ENCODE measurements at regions not wholly inside any gene's neighbourhood (a gene's known extent, or its start where the extent isn't known, plus 50 kb on each side); places are given as distances from the start of the nearest gene placed in this dataset.

DNA sequence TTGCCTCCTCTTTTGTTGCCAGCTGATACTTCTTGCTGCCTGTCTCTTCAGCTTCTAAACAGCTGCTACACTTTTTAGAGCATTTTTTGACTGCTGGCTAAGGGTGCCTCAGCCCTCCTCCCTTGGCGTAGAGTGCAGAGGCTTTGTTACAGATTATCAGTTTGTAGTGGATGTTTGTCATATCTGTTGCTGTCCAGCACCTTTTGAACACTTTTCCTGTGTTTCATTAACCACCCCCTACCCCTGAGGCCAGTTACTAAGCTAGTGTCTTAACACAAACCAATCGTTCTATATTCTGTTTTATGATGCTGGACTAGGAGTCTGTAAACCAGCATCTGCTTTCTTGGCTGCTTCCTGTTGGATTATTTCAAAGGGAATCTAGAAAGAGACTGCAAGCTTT lies 441.5 kb downstream of the DNAH5 start:
- H3K4me3 ChIP-seq (replicated peaks; ENCODE audit: insufficient read depth, low read length): no peak overlapping the region
- no peaks in the 10 kb centered on the region for H3K27me3 ChIP-seq (ENCODE audit: insufficient read depth, poor library complexity, severe bottlenecking)
- no peak for TF ChIP-seq SPI1 (IDR thresholded peaks at IDR 0.05; ENCODE audit: borderline replicate concordance, low read depth)
- TF ChIP-seq, protein P1, sequence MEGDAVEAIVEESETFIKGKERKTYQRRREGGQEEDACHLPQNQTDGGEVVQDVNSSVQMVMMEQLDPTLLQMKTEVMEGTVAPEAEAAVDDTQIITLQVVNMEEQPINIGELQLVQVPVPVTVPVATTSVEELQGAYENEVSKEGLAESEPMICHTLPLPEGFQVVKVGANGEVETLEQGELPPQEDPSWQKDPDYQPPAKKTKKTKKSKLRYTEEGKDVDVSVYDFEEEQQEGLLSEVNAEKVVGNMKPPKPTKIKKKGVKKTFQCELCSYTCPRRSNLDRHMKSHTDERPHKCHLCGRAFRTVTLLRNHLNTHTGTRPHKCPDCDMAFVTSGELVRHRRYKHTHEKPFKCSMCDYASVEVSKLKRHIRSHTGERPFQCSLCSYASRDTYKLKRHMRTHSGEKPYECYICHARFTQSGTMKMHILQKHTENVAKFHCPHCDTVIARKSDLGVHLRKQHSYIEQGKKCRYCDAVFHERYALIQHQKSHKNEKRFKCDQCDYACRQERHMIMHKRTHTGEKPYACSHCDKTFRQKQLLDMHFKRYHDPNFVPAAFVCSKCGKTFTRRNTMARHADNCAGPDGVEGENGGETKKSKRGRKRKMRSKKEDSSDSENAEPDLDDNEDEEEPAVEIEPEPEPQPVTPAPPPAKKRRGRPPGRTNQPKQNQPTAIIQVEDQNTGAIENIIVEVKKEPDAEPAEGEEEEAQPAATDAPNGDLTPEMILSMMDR (IDR thresholded peaks at IDR 0.05; ENCODE audit: insufficient read depth, low read length): no peak
- TF ChIP-seq, protein P2, sequence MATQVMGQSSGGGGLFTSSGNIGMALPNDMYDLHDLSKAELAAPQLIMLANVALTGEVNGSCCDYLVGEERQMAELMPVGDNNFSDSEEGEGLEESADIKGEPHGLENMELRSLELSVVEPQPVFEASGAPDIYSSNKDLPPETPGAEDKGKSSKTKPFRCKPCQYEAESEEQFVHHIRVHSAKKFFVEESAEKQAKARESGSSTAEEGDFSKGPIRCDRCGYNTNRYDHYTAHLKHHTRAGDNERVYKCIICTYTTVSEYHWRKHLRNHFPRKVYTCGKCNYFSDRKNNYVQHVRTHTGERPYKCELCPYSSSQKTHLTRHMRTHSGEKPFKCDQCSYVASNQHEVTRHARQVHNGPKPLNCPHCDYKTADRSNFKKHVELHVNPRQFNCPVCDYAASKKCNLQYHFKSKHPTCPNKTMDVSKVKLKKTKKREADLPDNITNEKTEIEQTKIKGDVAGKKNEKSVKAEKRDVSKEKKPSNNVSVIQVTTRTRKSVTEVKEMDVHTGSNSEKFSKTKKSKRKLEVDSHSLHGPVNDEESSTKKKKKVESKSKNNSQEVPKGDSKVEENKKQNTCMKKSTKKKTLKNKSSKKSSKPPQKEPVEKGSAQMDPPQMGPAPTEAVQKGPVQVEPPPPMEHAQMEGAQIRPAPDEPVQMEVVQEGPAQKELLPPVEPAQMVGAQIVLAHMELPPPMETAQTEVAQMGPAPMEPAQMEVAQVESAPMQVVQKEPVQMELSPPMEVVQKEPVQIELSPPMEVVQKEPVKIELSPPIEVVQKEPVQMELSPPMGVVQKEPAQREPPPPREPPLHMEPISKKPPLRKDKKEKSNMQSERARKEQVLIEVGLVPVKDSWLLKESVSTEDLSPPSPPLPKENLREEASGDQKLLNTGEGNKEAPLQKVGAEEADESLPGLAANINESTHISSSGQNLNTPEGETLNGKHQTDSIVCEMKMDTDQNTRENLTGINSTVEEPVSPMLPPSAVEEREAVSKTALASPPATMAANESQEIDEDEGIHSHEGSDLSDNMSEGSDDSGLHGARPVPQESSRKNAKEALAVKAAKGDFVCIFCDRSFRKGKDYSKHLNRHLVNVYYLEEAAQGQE (IDR thresholded peaks at IDR 0.05; ENCODE audit: insufficient replicate concordance, low read depth): no peak
- DNase-seq (ENCODE audit: low read depth in 1 of 2, low spot score in 1 of 2): no peak
- no peak overlapping the region for H3K27ac ChIP-seq (replicated peaks)

DNA sequence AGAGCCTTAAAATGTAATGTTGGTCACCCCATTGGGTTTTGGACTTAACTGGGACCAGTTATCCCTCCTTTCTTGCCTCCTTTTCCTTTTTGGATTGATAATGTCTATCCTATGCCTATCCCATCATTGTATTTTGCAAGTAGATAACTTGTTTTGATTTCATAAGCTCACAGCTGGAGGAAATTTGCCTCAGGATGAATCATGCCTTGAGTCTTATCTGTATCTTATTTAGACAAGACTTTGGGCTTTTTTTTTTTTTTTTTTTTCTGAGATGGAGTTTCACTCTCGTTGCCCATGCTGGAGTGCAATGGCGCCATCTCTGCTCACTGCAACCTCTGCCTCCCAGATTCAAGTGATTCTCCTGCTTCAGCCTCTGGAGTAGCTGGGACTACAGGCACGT lies 443.3 kb downstream of the DNAH5 start:
- no peaks in the 10 kb centered on the region for H3K27me3 ChIP-seq (ENCODE audit: insufficient read depth, poor library complexity, severe bottlenecking)
- no peak overlapping the region for H3K4me3 ChIP-seq (replicated peaks; ENCODE audit: insufficient read depth, low read length)
- no peak for TF ChIP-seq GABPA (IDR thresholded peaks at IDR 0.05; ENCODE audit: low read depth)
- TF ChIP-seq, protein P2 (IDR thresholded peaks at IDR 0.05; ENCODE audit: insufficient replicate concordance, low read depth): no peak
- no peak for TF ChIP-seq POLR2AphosphoS5 (IDR thresholded peaks at IDR 0.05; ENCODE audit: low read depth)
- DNase-seq (ENCODE audit: low read depth in 1 of 2, low spot score in 1 of 2): no peak
- no peak overlapping the region for H3K27ac ChIP-seq (replicated peaks)

DNA sequence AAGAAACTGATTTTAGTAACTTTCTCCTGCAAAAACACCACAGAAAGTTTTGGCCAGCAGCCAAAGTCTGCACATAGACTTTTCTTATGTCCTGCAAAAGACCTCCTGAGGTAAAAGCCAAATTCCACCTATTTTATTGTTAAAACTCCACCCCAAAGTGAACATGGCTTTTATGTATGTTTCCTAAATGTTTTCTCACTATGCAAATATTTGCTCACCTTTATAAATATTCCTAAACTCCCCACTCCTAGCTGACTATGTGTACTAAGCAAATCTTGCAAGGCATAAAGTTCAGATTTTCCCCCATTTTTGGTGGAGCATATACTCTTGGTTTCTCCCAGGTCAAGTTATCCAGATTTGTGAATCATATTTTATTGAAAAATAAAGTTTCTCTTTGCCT lies 446.2 kb downstream of the DNAH5 start:
- DNase-seq (ENCODE audit: low read depth in 1 of 2, low spot score in 1 of 2): no peak
- Histone ChIP-seq H3K4me3 (replicated peaks; ENCODE audit: insufficient read depth, low read length) (no peak overlapping the region), H3K27ac (replicated peaks) (no peak overlapping the region), H3K27me3 (ENCODE audit: insufficient read depth, poor library complexity, severe bottlenecking) (no peaks in the 10 kb centered on the region)
- TF ChIP-seq GABPA (IDR thresholded peaks at IDR 0.05; ENCODE audit: low read depth) (no peak), POLR2AphosphoS5 (IDR thresholded peaks at IDR 0.05; ENCODE audit: low read depth) (no peak)
- TF ChIP-seq, protein P1 (IDR thresholded peaks at IDR 0.05; ENCODE audit: insufficient read depth, low read length): no peak

DNA sequence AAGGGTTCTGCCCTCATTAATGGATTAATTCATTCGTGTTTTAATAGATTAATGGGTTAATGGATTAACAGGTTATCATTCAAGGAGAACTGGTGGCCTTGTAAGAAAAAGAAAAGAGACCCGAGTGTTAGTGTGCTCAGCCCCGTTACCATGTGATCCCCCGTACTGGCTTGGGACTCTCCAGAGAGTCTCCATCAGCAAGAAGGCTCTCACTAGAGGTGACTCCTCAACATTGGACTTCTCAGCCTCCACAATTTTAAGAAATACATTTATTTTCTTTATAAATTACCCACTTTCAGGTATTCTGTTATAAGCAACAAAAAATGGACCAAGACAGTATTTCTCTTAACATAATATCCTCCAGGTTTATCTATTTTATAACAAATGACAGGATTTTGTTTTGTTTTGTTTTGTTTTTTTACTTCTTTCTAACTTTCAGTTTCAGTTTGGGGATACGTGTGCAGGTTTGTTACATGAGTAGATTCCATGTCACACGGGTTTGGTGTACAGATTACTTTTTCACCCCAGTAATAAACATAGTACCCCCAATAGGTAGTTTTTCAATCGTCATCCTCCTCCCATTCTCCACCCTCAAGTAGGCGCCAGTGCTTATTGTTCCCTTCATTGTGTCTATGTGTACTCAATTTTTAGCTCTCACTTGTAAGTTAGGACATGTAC lies 456.1 kb downstream of the DNAH5 start:
- Histone ChIP-seq H3K27ac (replicated peaks) (no peak overlapping the region), H3K4me3 (replicated peaks; ENCODE audit: insufficient read depth, low read length) (no peak overlapping the region), H3K27me3 (ENCODE audit: insufficient read depth, poor library complexity, severe bottlenecking) (no peaks in the 10 kb centered on the region)
- DNase-seq (ENCODE audit: low read depth in 1 of 2, low spot score in 1 of 2): no peak
- no peak for TF ChIP-seq GABPA (IDR thresholded peaks at IDR 0.05; ENCODE audit: low read depth)
- TF ChIP-seq SPI1 (IDR thresholded peaks at IDR 0.05; ENCODE audit: borderline replicate concordance, low read depth): no peak
- TF ChIP-seq, protein P1 (IDR thresholded peaks at IDR 0.05; ENCODE audit: insufficient read depth, low read length): no peak
- no peak for TF ChIP-seq POLR2AphosphoS5 (IDR thresholded peaks at IDR 0.05; ENCODE audit: low read depth)
- TF ChIP-seq, protein P2 (IDR thresholded peaks at IDR 0.05; ENCODE audit: insufficient replicate concordance, low read depth): no peak
